Sigmoid colon (tissue), 6 donors: ENCODE measurements at regions not wholly inside any gene's neighbourhood (a gene's known extent, or its start where the extent isn't known, plus 50 kb on each side); places are given as distances from the start of the nearest gene placed in this dataset.

Source experiments
- DNase-seq: peaks from one replicate; pipeline ENCODE4 v3.0.0-alpha.2; 2019
- H3K27ac ChIP-seq, 4 donors: fragments of 200-600 bp; sonication (generic); one replicate each; pipeline ENCODE4 v1.5.1; 2016 to 2019; ENCODE audit warnings: mild to moderate bottlenecking in 1 of 4
- H3K27me3 ChIP-seq, 3 donors: fragments of 200-600 bp; sonication (generic); one replicate each; pipeline ENCODE4 v1.5.1; 2019; ENCODE audit warnings: mild to moderate bottlenecking in 1 of 3
- H3K36me3 ChIP-seq, 4 donors: fragments of 200-600 bp; sonication (generic); one replicate each; pipeline ENCODE4 v1.5.1; 2016 to 2019
- H3K4me1 ChIP-seq, 4 donors: fragments of 200-600 bp; sonication (generic); one replicate each; pipeline ENCODE4 v1.5.1; 2017 to 2019
- H3K4me3 ChIP-seq, 4 donors: fragments of 200-600 bp; sonication (generic); one replicate each; pipeline ENCODE4 v1.5.1; 2017 to 2019; ENCODE audit warnings: mild to moderate bottlenecking in 2 of 4, moderate library complexity in 1 of 4
- H3K9me3 ChIP-seq, 4 donors: fragments of 200-600 bp in 3 of 4; sonication (generic) in 3 of 4; one replicate each; pipeline versions ENCODE4 v1.5.1 to v1.6.1; 2013 to 2019
- CTCF ChIP-seq, 4 experiments: fragments of 450-650 bp in 3 of 4; fragments of 200-600 bp in 1 of 4; IDR thresholded peaks; one replicate each; pipeline ENCODE4 v1.5.1; 2016 to 2019; ENCODE audit warnings: antibody characterized with exemption in 4 of 4, mild to moderate bottlenecking in 3 of 4, moderate library complexity in 2 of 4
- EP300 ChIP-seq, 4 donors: sonication (generic); formaldehyde crosslinking; IDR thresholded peaks; one replicate each; pipeline ENCODE4 v1.6.1; 2017; ENCODE audit warnings: antibody characterized with exemption in 4 of 4
- POLR2A ChIP-seq, 2 donors: fragments of 450-650 bp; IDR thresholded peaks; one replicate each; pipeline ENCODE4 v1.6.1; 2016; ENCODE audit warnings: antibody characterized with exemption in 2 of 2, mild to moderate bottlenecking in 2 of 2, moderate library complexity in 2 of 2
- POLR2AphosphoS5 ChIP-seq, 4 donors: sonication (generic); formaldehyde crosslinking; IDR thresholded peaks; one replicate each; pipeline ENCODE4 v1.6.1; 2017; ENCODE audit warnings: antibody characterized with exemption in 4 of 4
- WGBS, 2 donors: extraction: QIAGEN DNeasy Blood & Tissue Kit; methylation state at CpG; one replicate each; pipeline ENCODE4 v1.1.7; 2013; 5-methylcytosine and 5-hydroxymethylcytosine counted together
- intact Hi-C: fragments of 100-400 bp; cut with DNase I; formaldehyde crosslinking; loops from one replicate; pipeline ENCODE4 v1.15.1; 2023
- donor health status: healthy with polysubstance abuse.
- donor health status: healthy.

GRCh38 chr7:135842446-135843179 is 94.0 kb upstream of the FAM180A start:
- intact Hi-C loops: no loop called here
- Histone ChIP-seq H3K27me3 (no peaks in the 10 kb centered on the region), H3K4me1 (no peaks in the 10 kb centered on the region), H3K27ac (no peak overlapping the region), H3K4me3 (no peak overlapping the region), H3K36me3 (no peaks in the 10 kb centered on the region), H3K9me3 (no peaks in the 10 kb centered on the region)
- TF ChIP-seq EP300 (IDR thresholded peaks at IDR 0.05) (no peak), POLR2AphosphoS5 (IDR thresholded peaks at IDR 0.05) (no peak), CTCF (IDR thresholded peaks at IDR 0.05) (no peak), POLR2A (IDR thresholded peaks at IDR 0.05) (no peak)
- WGBS, 2 donors: 67 to 74% methylated on average over 2 of the region's 2 CpGs
- no peak for DNase-seq

GRCh38 chr7:135840591-135840990 is 92.0 kb upstream of the FAM180A start:
- TF ChIP-seq POLR2AphosphoS5 (IDR thresholded peaks at IDR 0.05) (no peak), EP300 (IDR thresholded peaks at IDR 0.05) (no peak), CTCF (IDR thresholded peaks at IDR 0.05) (no peak), POLR2A (IDR thresholded peaks at IDR 0.05) (no peak)

GRCh38 chr7:135837675-135838074 is 89.1 kb upstream of the FAM180A start:
- H3K27ac ChIP-seq: no peak overlapping the region
- DNase-seq: no peak
- H3K4me1 ChIP-seq: no peaks in the 10 kb centered on the region
- H3K36me3 ChIP-seq: no peaks in the 10 kb centered on the region
- 50 to 75% methylated on average over 2 of the region's 2 CpGs for WGBS, 2 donors
- H3K4me3 ChIP-seq: no peak overlapping the region
- H3K27me3 ChIP-seq: no peaks in the 10 kb centered on the region
- no peak for TF ChIP-seq POLR2A (IDR thresholded peaks at IDR 0.05)
- no peak for TF ChIP-seq EP300 (IDR thresholded peaks at IDR 0.05)
- no peak for TF ChIP-seq CTCF (IDR thresholded peaks at IDR 0.05)
- no peak for TF ChIP-seq POLR2AphosphoS5 (IDR thresholded peaks at IDR 0.05)
- intact Hi-C loops: no loop called here
- no peaks in the 10 kb centered on the region for H3K9me3 ChIP-seq

More at GRCh38 chr7:135840591-135840990, 92.0 kb upstream of the FAM180A start:
- H3K27ac ChIP-seq: no peak overlapping the region
- DNase-seq: no peak
- no peaks in the 10 kb centered on the region for H3K36me3 ChIP-seq
- no peaks in the 10 kb centered on the region for H3K27me3 ChIP-seq
- H3K4me1 ChIP-seq: no peaks in the 10 kb centered on the region
- H3K4me3 ChIP-seq: no peak overlapping the region
- H3K9me3 ChIP-seq: no peaks in the 10 kb centered on the region
- intact Hi-C loops: no loop called here

GRCh38 chr7:135834266-135834665 is 85.7 kb upstream of the FAM180A start:
- H3K36me3 ChIP-seq: no peaks in the 10 kb centered on the region
- 65 to 71% methylated on average over 8 of the region's 8 CpGs for WGBS, 2 donors
- no peaks in the 10 kb centered on the region for H3K9me3 ChIP-seq
- H3K27ac ChIP-seq: no peak overlapping the region
- TF ChIP-seq EP300 (IDR thresholded peaks at IDR 0.05) (no peak), POLR2A (IDR thresholded peaks at IDR 0.05) (no peak), POLR2AphosphoS5 (IDR thresholded peaks at IDR 0.05) (no peak), CTCF (IDR thresholded peaks at IDR 0.05) (no peak)
- no peak overlapping the region for H3K4me3 ChIP-seq
- no peaks in the 10 kb centered on the region for H3K4me1 ChIP-seq
- no peak for DNase-seq
- intact Hi-C loops: no loop called here
- no peaks in the 10 kb centered on the region for H3K27me3 ChIP-seq

- WGBS, 2 donors: 23 to 66% methylated on average over 4 of the region's 4 CpGs
- intact Hi-C loops: no loop called here
- Histone ChIP-seq H3K9me3 (no peaks in the 10 kb centered on the region), H3K4me3 (no peak overlapping the region), H3K27me3 (no peaks in the 10 kb centered on the region), H3K4me1 (no peaks in the 10 kb centered on the region), H3K27ac (no peak overlapping the region), H3K36me3 (no peaks in the 10 kb centered on the region)
- DNase-seq: no peak
- TF ChIP-seq POLR2A (IDR thresholded peaks at IDR 0.05) (no peak), POLR2AphosphoS5 (IDR thresholded peaks at IDR 0.05) (no peak), CTCF (IDR thresholded peaks at IDR 0.05) (no peak), EP300 (IDR thresholded peaks at IDR 0.05) (no peak)
These were observed 85.0 kb upstream of the FAM180A start for GRCh38 chr7:135833642-135834041.
